ENCODE measurements at regions not wholly inside any gene's neighbourhood (a gene's known extent, or its start where the extent isn't known, plus 50 kb on each side); places are given as distances from the start of the nearest gene placed in this dataset.
"Not testable (repeated sequence)": the region's sequence is repeated elsewhere in the genome, so short reads cannot be mapped to it uniquely, and the experiment has no call there.

DNA sequence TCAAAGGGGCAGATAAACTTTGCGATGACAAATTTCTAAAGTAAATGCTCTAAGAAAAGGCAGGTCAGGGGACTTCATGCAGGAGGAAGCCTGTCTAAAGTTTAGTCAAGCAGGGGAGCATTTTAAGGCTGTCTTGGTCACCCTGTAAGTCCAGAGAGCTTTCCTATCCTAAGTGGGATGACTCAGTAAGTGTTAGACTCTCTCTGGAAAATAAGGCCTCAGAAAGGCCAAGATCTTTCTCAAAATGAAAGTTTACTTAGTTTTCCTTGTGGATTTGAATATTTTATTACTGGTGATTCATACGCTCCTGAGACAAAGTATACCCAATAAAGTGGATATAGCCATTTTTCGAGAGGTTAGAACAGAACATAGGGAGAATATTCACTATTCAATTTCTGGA lies 806.9 kb upstream of the CDH9 start:
- DNase-seq (ENCODE audit: low spot score) (no peak), ATAC-seq (no peak)
- H3K9me3 Mint-ChIP-seq, result no peaks in the 10 kb centered on the region; the same call in 2 of the 3 replicates
- H3K27me3 Mint-ChIP-seq (ENCODE audit: insufficient read depth, low read depth, poor library complexity), result no peaks in the 10 kb centered on the region
- Histone ChIP-seq H2AFZ (no peak overlapping the region), H3K27ac (ENCODE audit: low read depth) (no peak overlapping the region), H3K4me2 (no peak overlapping the region), H3K27me3 (ENCODE audit: insufficient read depth) (no peaks in the 10 kb centered on the region), H3K4me1 (ENCODE audit: insufficient read depth) (no peaks in the 10 kb centered on the region), H3K4me3 (no peak overlapping the region), H3K79me2 (replicated peaks; ENCODE audit: insufficient read depth) (no peaks in the 10 kb centered on the region), H4K20me1 (replicated peaks; ENCODE audit: insufficient read depth) (no peaks in the 10 kb centered on the region), H3K9me2 (ENCODE audit: insufficient read depth) (peaks cover 13% of the 10 kb centered on the region; the same call in 1 of the 2 replicates), H3F3A (replicated peaks; ENCODE audit: low read depth) (no peaks in the 10 kb centered on the region), H3K36me3 (ENCODE audit: insufficient read depth) (no peaks in the 10 kb centered on the region)
- TF ChIP-seq EZH2phosphoT487 (IDR thresholded peaks at IDR 0.05; ENCODE audit: unreplicated experiment), result no peak
- H3K27ac Mint-ChIP-seq, result no peak overlapping the region
- H3K36me3 Mint-ChIP-seq (ENCODE audit: low read depth), result no peaks in the 10 kb centered on the region; the same call in 2 of the 3 replicates
- H3K4me3 Mint-ChIP-seq, result no peak overlapping the region
- H3K4me1 Mint-ChIP-seq, result no peaks in the 10 kb centered on the region

DNA sequence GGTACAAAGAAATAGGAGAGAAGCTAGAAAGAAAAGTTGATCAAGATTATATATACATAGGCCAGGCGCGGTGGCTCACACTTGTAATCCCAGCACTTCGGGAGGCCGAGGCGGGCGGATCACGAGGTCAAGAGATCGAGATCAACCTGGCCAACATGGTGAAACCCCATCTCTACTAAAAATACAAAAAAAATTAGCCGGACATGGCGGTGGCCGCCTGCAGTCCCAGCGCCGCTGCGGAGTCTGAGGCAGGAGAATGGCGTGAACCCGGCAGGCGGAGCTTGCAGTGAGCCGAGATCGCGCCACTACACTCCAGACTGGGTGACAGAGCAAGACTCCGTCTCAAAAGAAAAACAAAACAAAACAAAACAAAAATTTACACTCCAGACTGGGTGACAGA lies 798.3 kb upstream of the CDH9 start:
- H3K4me1 ChIP-seq (ENCODE audit: insufficient read depth); H3K79me2 ChIP-seq (replicated peaks; ENCODE audit: insufficient read depth); H3K36me3 ChIP-seq (ENCODE audit: insufficient read depth); H3K9me3 Mint-ChIP-seq; H3K27ac Mint-ChIP-seq; H3K36me3 Mint-ChIP-seq (ENCODE audit: low read depth); H3K4me1 Mint-ChIP-seq; H3K4me3 Mint-ChIP-seq; H4K20me1 ChIP-seq (replicated peaks; ENCODE audit: insufficient read depth); H3K27me3 Mint-ChIP-seq (ENCODE audit: insufficient read depth, low read depth, poor library complexity); H3K9me2 ChIP-seq (ENCODE audit: insufficient read depth); H3K27me3 ChIP-seq (ENCODE audit: insufficient read depth); H3K27ac ChIP-seq (ENCODE audit: low read depth); H3K4me2 ChIP-seq; H3F3A ChIP-seq (replicated peaks; ENCODE audit: low read depth); DNase-seq (ENCODE audit: low spot score); H3K4me3 ChIP-seq; ATAC-seq: not testable (repeated sequence)
- H2AFZ ChIP-seq, result peak overlapping the region; percentile 44; the same call in 1 of the 2 replicates

DNA sequence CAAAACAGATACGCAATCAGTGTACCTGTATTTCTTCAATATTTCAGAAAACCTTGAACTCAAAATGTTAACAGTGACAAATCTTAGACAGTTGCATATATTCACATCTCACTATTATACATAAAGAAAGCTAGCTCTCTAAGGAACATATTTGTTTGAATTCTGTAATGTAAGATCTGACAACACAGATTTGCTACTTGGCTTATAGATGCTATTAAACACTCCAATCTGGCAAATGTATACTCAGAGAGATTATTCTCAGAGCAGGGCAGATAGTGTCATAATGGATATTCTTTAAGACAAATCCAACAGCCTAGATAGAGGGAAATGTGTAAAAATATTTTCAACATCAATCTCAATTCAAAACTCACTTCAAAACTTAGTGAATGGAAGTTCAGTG lies 794.5 kb upstream of the CDH9 start:
- ATAC-seq (no peak), DNase-seq (ENCODE audit: low spot score) (no peak)
- no peaks in the 10 kb centered on the region for H3K27me3 Mint-ChIP-seq (ENCODE audit: insufficient read depth, low read depth, poor library complexity)
- Histone ChIP-seq H3K27me3 (ENCODE audit: insufficient read depth) (no peaks in the 10 kb centered on the region), H3K79me2 (replicated peaks; ENCODE audit: insufficient read depth) (no peaks in the 10 kb centered on the region), H3K4me1 (ENCODE audit: insufficient read depth) (no peaks in the 10 kb centered on the region), H4K20me1 (replicated peaks; ENCODE audit: insufficient read depth) (no peaks in the 10 kb centered on the region), H3K4me3 (no peak overlapping the region), H3K4me2 (no peak overlapping the region), H3F3A (replicated peaks; ENCODE audit: low read depth) (no peaks in the 10 kb centered on the region), H3K27ac (ENCODE audit: low read depth) (no peak overlapping the region), H2AFZ (no peak overlapping the region), H3K9me2 (ENCODE audit: insufficient read depth) (no peaks in the 10 kb centered on the region), H3K36me3 (ENCODE audit: insufficient read depth) (no peaks in the 10 kb centered on the region)
- no peaks in the 10 kb centered on the region for H3K36me3 Mint-ChIP-seq (ENCODE audit: low read depth)
- H3K4me3 Mint-ChIP-seq, result no peak overlapping the region
- H3K9me3 Mint-ChIP-seq, result no peaks in the 10 kb centered on the region
- H3K27ac Mint-ChIP-seq, result no peak overlapping the region
- H3K4me1 Mint-ChIP-seq, result no peaks in the 10 kb centered on the region
- TF ChIP-seq, protein P1, sequence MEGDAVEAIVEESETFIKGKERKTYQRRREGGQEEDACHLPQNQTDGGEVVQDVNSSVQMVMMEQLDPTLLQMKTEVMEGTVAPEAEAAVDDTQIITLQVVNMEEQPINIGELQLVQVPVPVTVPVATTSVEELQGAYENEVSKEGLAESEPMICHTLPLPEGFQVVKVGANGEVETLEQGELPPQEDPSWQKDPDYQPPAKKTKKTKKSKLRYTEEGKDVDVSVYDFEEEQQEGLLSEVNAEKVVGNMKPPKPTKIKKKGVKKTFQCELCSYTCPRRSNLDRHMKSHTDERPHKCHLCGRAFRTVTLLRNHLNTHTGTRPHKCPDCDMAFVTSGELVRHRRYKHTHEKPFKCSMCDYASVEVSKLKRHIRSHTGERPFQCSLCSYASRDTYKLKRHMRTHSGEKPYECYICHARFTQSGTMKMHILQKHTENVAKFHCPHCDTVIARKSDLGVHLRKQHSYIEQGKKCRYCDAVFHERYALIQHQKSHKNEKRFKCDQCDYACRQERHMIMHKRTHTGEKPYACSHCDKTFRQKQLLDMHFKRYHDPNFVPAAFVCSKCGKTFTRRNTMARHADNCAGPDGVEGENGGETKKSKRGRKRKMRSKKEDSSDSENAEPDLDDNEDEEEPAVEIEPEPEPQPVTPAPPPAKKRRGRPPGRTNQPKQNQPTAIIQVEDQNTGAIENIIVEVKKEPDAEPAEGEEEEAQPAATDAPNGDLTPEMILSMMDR (conservative IDR thresholded peaks at IDR 0.05; ENCODE audit: low read depth in 2 of 2), result no peak
- TF ChIP-seq, protein P2, sequence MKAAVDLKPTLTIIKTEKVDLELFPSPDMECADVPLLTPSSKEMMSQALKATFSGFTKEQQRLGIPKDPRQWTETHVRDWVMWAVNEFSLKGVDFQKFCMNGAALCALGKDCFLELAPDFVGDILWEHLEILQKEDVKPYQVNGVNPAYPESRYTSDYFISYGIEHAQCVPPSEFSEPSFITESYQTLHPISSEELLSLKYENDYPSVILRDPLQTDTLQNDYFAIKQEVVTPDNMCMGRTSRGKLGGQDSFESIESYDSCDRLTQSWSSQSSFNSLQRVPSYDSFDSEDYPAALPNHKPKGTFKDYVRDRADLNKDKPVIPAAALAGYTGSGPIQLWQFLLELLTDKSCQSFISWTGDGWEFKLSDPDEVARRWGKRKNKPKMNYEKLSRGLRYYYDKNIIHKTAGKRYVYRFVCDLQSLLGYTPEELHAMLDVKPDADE (IDR thresholded peaks at IDR 0.05), result no peak
- TF ChIP-seq, protein P3, sequence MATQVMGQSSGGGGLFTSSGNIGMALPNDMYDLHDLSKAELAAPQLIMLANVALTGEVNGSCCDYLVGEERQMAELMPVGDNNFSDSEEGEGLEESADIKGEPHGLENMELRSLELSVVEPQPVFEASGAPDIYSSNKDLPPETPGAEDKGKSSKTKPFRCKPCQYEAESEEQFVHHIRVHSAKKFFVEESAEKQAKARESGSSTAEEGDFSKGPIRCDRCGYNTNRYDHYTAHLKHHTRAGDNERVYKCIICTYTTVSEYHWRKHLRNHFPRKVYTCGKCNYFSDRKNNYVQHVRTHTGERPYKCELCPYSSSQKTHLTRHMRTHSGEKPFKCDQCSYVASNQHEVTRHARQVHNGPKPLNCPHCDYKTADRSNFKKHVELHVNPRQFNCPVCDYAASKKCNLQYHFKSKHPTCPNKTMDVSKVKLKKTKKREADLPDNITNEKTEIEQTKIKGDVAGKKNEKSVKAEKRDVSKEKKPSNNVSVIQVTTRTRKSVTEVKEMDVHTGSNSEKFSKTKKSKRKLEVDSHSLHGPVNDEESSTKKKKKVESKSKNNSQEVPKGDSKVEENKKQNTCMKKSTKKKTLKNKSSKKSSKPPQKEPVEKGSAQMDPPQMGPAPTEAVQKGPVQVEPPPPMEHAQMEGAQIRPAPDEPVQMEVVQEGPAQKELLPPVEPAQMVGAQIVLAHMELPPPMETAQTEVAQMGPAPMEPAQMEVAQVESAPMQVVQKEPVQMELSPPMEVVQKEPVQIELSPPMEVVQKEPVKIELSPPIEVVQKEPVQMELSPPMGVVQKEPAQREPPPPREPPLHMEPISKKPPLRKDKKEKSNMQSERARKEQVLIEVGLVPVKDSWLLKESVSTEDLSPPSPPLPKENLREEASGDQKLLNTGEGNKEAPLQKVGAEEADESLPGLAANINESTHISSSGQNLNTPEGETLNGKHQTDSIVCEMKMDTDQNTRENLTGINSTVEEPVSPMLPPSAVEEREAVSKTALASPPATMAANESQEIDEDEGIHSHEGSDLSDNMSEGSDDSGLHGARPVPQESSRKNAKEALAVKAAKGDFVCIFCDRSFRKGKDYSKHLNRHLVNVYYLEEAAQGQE (IDR thresholded peaks at IDR 0.05; ENCODE audit: unreplicated experiment), result no peak

Measured in GM23338 (cell line).